HG03565 (cell line): ENCODE measurements at regions not wholly inside any gene's neighbourhood (a gene's known extent, or its start where the extent isn't known, plus 50 kb on each side); places are given as distances from the start of the nearest gene placed in this dataset.

Experiments
- ATAC-seq: cut with Tn5 transposase; IDR thresholded peaks from one replicate; pipeline ENCODE4 v1.9.1; 2021; ENCODE audit warnings: mild to moderate bottlenecking, moderate library complexity; ENCODE audit not compliant: unreplicated experiment

GRCh38 chr15:70271422-70272088 is 173.8 kb upstream of the TLE3 start:
- no peak for ATAC-seq

DNA sequence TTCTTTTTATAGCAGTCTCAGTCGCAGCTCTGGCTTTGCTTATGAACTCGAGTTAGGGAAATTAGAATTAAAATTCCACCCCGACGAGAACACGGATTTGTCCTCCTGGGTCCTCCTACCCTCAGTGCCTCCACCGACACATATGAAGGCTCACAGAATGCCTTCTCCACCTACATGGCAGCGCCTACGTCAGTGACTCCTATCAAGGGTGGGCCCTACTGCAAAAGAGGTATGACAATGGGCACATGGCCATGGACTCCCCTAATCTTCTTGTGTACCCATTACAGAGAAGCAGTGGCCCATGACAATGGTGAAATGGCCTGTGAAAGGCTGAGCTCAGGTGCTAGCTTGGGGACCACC is 173.0 kb upstream of the TLE3 start:
- no peak for ATAC-seq

- ATAC-seq, result no peak
Observed at GRCh38 chr15:70269991-70270751, 172.5 kb upstream of the TLE3 start.

DNA sequence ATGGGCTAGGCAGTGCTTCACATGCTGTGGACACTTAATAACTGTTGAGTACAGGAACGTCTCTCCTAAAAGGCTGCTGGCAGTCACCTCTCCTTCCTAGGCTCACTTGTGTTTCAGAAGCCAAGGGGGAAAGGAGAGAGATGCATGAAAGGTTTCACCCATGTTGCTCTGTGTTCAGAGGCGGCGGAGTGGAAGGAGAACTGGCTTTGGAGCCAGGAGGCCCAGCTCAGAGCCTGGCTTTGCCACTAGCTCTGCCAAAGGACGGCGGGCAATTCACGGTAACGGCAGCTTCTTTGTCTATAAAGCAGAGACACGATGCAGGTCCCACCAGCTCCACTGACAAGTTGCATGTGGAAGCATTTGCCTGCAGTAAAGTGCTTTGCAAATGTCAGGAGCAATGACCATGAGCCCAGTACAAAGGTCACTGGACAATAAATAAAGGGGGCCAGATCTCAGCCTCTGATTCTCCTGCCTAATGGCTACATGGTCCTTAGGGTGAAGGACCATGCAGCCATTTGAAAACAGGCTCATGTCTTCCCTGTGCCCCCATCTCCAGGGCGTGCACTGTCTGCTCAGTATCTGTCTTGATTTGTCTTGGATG is 171.7 kb upstream of the TLE3 start:
- no peak for ATAC-seq

GRCh38 chr15:70268698-70269251 is 171.1 kb upstream of the TLE3 start:
- no peak for ATAC-seq

- no peak for ATAC-seq
Observed at GRCh38 chr15:70267879-70268278, 170.2 kb upstream of the TLE3 start.

- ATAC-seq, result no peak
Observed at GRCh38 chr15:70267306-70267705, 169.6 kb upstream of the TLE3 start.

DNA sequence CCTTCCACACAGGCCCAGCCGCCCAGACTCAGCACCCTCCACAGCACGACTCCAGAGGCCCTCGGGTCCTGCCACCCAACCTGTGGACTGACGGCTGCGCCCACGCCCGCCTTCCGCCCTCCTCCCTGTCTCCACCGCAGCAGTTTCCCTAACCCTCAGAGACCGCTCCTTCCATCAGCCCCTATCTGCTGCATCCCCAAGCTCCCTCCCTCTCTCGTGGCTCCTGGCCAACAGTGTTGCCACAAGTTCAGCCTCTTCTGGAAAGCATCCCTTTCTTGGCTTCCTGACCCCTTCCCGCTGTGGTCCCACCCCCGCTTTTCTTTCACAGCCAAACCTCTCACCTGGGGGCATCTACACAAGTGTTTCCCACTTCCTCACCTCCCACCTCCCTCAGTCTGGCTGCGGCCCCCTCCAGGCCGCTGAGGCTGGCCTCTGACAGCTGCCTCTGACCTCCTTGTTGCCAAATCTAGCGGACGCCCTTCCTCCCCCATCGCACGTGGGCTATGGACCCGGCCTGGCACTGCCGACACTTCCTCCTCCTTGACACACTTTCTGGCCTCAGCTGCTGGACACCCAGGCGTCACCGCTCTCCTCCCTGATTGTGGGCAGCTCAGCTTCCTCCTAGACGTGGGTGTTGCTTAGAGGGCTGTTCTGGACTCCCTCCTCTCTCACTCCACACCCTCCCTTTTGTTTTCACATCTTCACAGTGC is 168.8 kb upstream of the TLE3 start:
- ATAC-seq, result no peak

GRCh38 chr15:70265986-70266385 is 168.3 kb upstream of the TLE3 start:
- no peak for ATAC-seq

GRCh38 chr15:70265466-70265978 is 167.8 kb upstream of the TLE3 start:
- no peak for ATAC-seq

- no peak for ATAC-seq
Observed at GRCh38 chr15:70264738-70265465, 167.2 kb upstream of the TLE3 start.

- ATAC-seq, result no peak
Observed at GRCh38 chr15:70264014-70264582, 166.4 kb upstream of the TLE3 start.

DNA sequence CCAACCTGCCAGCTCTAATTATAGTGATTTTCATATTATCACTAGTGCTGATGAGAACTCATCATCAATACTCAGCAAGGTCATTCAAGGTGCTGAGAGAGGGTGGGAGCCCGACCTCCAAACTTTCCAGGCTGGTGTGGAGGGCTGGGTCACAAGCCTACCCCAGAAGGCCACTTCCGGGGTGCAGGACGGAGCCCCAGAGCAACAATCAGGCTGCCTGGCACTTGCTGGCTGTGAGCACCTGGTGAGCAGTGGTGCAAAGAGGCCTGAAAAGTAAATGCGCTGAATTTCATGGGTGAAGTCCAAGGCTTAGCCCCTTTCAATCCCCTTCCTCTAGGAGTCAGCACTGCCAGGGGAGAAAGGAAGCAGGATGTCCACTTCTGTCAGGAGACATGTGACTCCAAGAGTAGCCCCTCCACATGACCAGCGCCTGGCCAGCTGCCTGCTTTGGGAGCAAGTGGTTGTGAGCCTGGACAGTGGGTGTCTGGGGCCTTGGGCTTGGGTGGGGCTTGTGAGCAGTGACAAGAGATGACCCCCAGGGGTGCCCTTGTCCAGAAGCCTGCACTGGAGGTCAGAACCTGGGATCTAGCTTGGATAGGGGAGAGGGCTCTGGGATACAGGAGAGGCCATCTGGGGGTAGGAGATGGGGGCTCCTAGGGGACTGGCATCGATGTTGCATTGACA is 165.0 kb upstream of the TLE3 start:
- no peak for ATAC-seq

- no peak for ATAC-seq
Observed at GRCh38 chr15:70262171-70262570, 164.5 kb upstream of the TLE3 start.

DNA sequence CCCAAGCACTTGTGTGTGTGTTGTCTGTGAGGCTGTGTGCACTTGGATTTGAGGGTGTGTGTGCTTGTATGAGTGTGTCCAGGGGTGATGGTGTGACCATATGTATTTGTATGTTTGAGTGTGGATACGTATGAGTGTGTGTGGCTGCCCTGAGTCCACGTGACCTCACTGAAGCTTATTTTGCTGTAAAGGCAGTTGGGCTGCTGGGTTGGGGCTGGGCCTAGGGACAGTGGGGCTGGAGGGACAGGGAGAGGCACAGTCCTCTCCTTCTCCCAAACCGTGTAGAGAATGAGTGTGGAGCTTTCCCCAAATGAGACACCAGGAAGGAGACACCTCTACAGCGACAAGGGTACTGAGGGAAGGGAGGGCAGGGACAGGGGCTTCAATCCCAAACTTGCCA is 163.4 kb upstream of the TLE3 start:
- no peak for ATAC-seq

GRCh38 chr15:70260580-70260979 is 162.9 kb upstream of the TLE3 start:
- no peak for ATAC-seq

DNA sequence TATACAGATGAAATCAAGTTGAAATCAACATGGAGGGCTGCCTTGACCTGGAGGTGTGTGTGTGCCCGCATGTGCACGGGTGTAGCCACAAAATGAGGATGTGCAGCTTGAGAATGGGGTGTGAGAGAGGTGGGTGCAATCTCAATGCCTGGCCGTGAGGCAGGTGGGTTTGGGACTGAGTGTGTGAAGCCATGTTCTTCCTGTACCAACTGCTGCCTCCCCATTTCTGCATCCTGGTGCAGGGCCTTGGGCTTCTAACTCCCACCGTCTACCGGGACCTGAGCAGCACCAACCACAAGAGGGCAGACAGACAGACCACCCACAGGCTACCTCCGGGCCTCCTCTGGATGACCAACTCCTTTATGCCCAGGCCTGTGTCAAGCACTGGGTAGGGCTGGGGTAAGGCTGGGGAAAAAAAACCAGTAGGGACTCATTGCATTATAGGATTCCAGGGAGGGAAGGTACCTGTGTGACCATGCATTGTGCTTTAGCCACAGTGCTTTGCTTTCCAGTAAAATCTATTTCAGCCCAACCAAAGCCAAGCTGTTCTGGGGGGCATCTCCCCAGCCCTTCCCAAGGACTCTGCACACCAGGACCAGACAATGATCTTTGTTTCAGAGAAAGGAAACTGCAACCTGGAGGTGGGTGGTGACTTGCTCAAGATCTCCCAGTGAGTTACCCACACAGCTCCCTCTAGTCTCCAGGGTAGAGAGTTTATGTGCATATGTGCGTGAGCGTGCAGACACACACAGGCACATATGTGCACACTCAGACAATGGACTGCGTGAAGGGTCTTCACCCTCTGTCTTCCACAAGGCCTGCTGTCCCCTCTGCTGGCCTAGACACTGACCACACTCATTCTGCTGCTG is 162.2 kb upstream of the TLE3 start:
- no peak for ATAC-seq

DNA sequence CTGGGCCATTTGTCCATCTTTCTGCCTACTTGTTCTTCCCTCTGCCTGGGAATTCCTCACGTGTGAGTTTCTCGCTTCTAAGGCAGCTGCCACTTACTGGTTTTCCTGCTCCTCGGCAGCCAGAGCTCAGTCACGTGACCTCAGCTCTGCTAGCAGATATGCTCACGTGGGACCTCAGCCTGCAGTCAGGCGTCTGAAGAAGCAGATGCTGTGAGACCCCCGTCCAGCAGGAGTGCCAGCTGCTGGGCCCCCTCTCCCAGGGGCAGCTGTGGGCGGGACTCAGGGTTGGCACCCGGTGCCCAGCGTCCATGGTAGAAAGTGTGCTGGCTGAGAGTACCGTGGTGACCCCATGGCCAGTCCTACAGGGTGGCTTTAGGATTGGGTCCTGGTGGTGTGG is 161.3 kb upstream of the TLE3 start:
- ATAC-seq, result no peak
